HCT116 (cell line): ENCODE measurements at regions not wholly inside any gene's neighbourhood (a gene's known extent, or its start where the extent isn't known, plus 50 kb on each side); places are given as distances from the start of the nearest gene placed in this dataset.

Experiments
- ATAC-seq: fragments of 200-7000 bp; cut with Tn5 transposase; 2 replicates; pipeline ENCODE4 v1.9.1; 2020; ENCODE audit warnings: mild to moderate bottlenecking, moderate library complexity
- BruUV-seq: library from RNA; stranded (reverse); fragments of 400-500 nt; replicated peaks from 2 replicates; lab custom pipeline; 2021; lab: Mats Ljungman, UMichigan
- CTCF ChIA-PET: fragments of 300-600 bp; sonication (Branson Sonifier 250); formaldehyde crosslinking; loops from one replicate; lab custom pipeline; 2021; ENCODE audit warnings: antibody characterized with exemption; lab: Charles Lee
- POLR2A ChIA-PET: fragments of 300-600, 350-600 bp; sonication (Branson Sonifier 250); formaldehyde crosslinking; loops from one replicate; lab custom pipeline; 2021; ENCODE audit warnings: antibody characterized with exemption; lab: Charles Lee
- RAD21 ChIA-PET, 2 experiments: fragments of 300-600 bp; sonication (Branson Sonifier 250); formaldehyde crosslinking; loops; one replicate each; lab custom pipeline; 2023; ENCODE audit warnings: low total read pairs in 2 of 2; ENCODE audit not compliant: uncharacterized antibody in 2 of 2, unreplicated experiment in 2 of 2, low non-redundant PET in 1 of 2; lab: Charles Lee
- DNase-seq: peaks from one replicate; pipeline ENCODE4 v3.0.0-alpha.2; 2010; ENCODE audit warnings: low read depth, low spot score
- H2AFZ ChIP-seq: fragments of 200-600 bp; shearing (Covaris generic), sonication (generic); 2 replicates; pipeline ENCODE4 v1.6.1; 2017; ENCODE audit warnings: low read depth, mixed run types, mixed read lengths, antibody characterized with exemption, low read length; ENCODE audit not compliant: poor library complexity, severe bottlenecking
- H3K27ac ChIP-seq: 2 replicates; pipeline ENCODE4 v1.5.1; 2012; ENCODE audit warnings: low read depth, low read length
- H3K27me3 ChIP-seq: fragments of 200-600 bp; sonication (generic); 2 replicates; pipeline ENCODE4 v1.6.1; 2016; ENCODE audit warnings: mixed run types, low read length, mixed read lengths; ENCODE audit not compliant: insufficient read depth
- H3K36me3 ChIP-seq, 2 experiments: fragments of 200-500 bp in 1 of 2; fragments of 200-600 bp in 1 of 2; sonication (Bioruptor generic) in 1 of 2; sonication (generic) in 1 of 2; 2 replicates each; pipeline versions ENCODE4 v1.5.1 to v1.6.1; 2014 to 2016; ENCODE audit warnings: low read length in 2 of 2, inconsistent platforms in 1 of 2, mixed read lengths in 1 of 2, mixed run types in 1 of 2; ENCODE audit not compliant: insufficient read depth in 2 of 2, control insufficient read depth in 1 of 2
- H3K4me1 ChIP-seq, 2 experiments: fragments of 200-600 bp in 1 of 2; sonication (generic) in 1 of 2; 2 replicates each; pipeline versions ENCODE4 v1.5.1 to v1.6.1; 2012 to 2017; ENCODE audit warnings: low read length in 2 of 2, inconsistent platforms in 1 of 2, mild to moderate bottlenecking in 1 of 2, mixed read lengths in 1 of 2, mixed run types in 1 of 2, moderate library complexity in 1 of 2; ENCODE audit not compliant: insufficient read depth in 2 of 2, control insufficient read depth in 1 of 2
- H3K4me2 ChIP-seq: fragments of 200-600 bp; sonication (generic); 2 replicates; pipeline ENCODE4 v1.6.1; 2017; ENCODE audit warnings: mixed run types, low read length, mixed read lengths
- H3K4me3 ChIP-seq, 2 experiments: fragments of 200-600 bp in 1 of 2; sonication (generic) in 1 of 2; replicated peaks in 1 of 2; 2 replicates each; pipeline ENCODE4 v1.5.1; 2011 to 2016; ENCODE audit warnings: low read length in 2 of 2, control low read depth in 1 of 2, low read depth in 1 of 2, mild to moderate bottlenecking in 1 of 2, mixed read lengths in 1 of 2, mixed run types in 1 of 2
- H3K79me2 ChIP-seq: fragments of 200-600 bp; sonication (generic); 2 replicates; pipeline ENCODE4 v1.6.1; 2017; ENCODE audit warnings: mild to moderate bottlenecking, mixed run types, low read length, moderate library complexity, mixed read lengths; ENCODE audit not compliant: insufficient read depth
- H3K9ac ChIP-seq: fragments of 200-600 bp; sonication (generic); 2 replicates; pipeline ENCODE4 v1.6.1; 2016; ENCODE audit warnings: low read length, mixed read lengths
- H3K9me2 ChIP-seq: fragments of 200-600 bp; sonication (generic), shearing (Covaris generic); 2 replicates; pipeline ENCODE4 v1.6.1; 2017; ENCODE audit warnings: mixed run types, mild to moderate bottlenecking, moderate library complexity; ENCODE audit not compliant: insufficient read depth
- H3K9me3 ChIP-seq, 2 experiments: fragments of 200-500 bp in 1 of 2; fragments of 200-600 bp in 1 of 2; sonication (Bioruptor generic) in 1 of 2; sonication (generic) in 1 of 2; 2 replicates each; pipeline ENCODE4 v1.6.1; 2014 to 2017; ENCODE audit warnings: low read length in 2 of 2, mixed read lengths in 2 of 2, inconsistent platforms in 1 of 2, low read depth in 1 of 2, mild to moderate bottlenecking in 1 of 2, mixed run types in 1 of 2, moderate library complexity in 1 of 2; ENCODE audit not compliant: control insufficient read depth in 1 of 2, insufficient read depth in 1 of 2
- H4K20me1 ChIP-seq: fragments of 200-600 bp; sonication (generic), shearing (Covaris generic); 2 replicates; pipeline ENCODE4 v1.6.1; 2017; ENCODE audit warnings: mixed run types, mild to moderate bottlenecking, moderate library complexity; ENCODE audit not compliant: insufficient read depth
- ATF3 ChIP-seq: IDR thresholded peaks from 2 replicates; pipeline ENCODE4 v1.6.1; 2012
- CBX3 ChIP-seq: IDR thresholded peaks from 2 replicates; pipeline ENCODE4 v1.6.1; 2012; ENCODE audit warnings: low read depth
- CEBPB ChIP-seq: IDR thresholded peaks from 2 replicates; pipeline ENCODE4 v1.6.1; 2012; ENCODE audit warnings: low read depth
- EGR1 ChIP-seq: IDR thresholded peaks from 2 replicates; pipeline ENCODE4 v1.6.1; 2012; ENCODE audit warnings: low read depth
- ELF1 ChIP-seq: IDR thresholded peaks from 2 replicates; pipeline ENCODE4 v1.6.1; 2012; ENCODE audit warnings: low read depth, borderline replicate concordance
- EZH2 ChIP-seq: fragments of 200-600 bp; sonication (generic); IDR thresholded peaks from 2 replicates; pipeline ENCODE4 v1.6.1; 2017; ENCODE audit warnings: antibody characterized with exemption, mixed run types
- EZH2phosphoT487 ChIP-seq: fragments of 200-600 bp; IDR thresholded peaks from 2 replicates; pipeline ENCODE4 v1.6.1; 2018; ENCODE audit warnings: antibody characterized with exemption, borderline replicate concordance
- FOSL1 ChIP-seq: IDR thresholded peaks from 2 replicates; pipeline ENCODE4 v1.6.1; 2012; ENCODE audit warnings: low read depth
- JUND ChIP-seq: IDR thresholded peaks from 2 replicates; pipeline ENCODE4 v1.6.1; 2012
- MAX ChIP-seq: IDR thresholded peaks from 2 replicates; pipeline ENCODE4 v1.6.1; 2012
- POLR2A ChIP-seq: IDR thresholded peaks from 2 replicates; pipeline ENCODE4 v1.7.0; 2011; ENCODE audit warnings: borderline replicate concordance; ENCODE audit not compliant: insufficient read depth, insufficient read length; ENCODE audit errors: extremely low read depth
- POLR2AphosphoS5 ChIP-seq: IDR thresholded peaks from 2 replicates; pipeline ENCODE4 v1.6.1; 2011; ENCODE audit warnings: mild to moderate bottlenecking, low read depth, low read length, moderate library complexity
- RAD21 ChIP-seq: IDR thresholded peaks from 2 replicates; pipeline ENCODE4 v1.6.1; 2012; ENCODE audit warnings: low read depth, mild to moderate bottlenecking
- SIN3A ChIP-seq: IDR thresholded peaks from 2 replicates; pipeline ENCODE4 v1.6.1; 2012; ENCODE audit warnings: low read depth
- SP1 ChIP-seq: IDR thresholded peaks from 2 replicates; pipeline ENCODE4 v1.6.1; 2012; ENCODE audit warnings: low read depth
- SRF ChIP-seq: IDR thresholded peaks from 2 replicates; pipeline ENCODE4 v1.6.1; 2012; ENCODE audit warnings: low read depth
- TCF7L2 ChIP-seq: IDR thresholded peaks from 2 replicates; pipeline ENCODE4 v1.7.0; 2011; ENCODE audit warnings: borderline replicate concordance, inconsistent platforms; ENCODE audit not compliant: insufficient read depth, insufficient read length; ENCODE audit errors: extremely low read depth
- YY1 ChIP-seq: IDR thresholded peaks from 2 replicates; pipeline ENCODE4 v1.6.1; 2011; ENCODE audit warnings: low read length, low read depth, moderate library complexity, mild to moderate bottlenecking; ENCODE audit not compliant: insufficient replicate concordance; ENCODE audit errors: extremely low read depth
- ZBTB33 ChIP-seq: IDR thresholded peaks from 2 replicates; pipeline ENCODE4 v1.6.1; 2011; ENCODE audit warnings: mild to moderate bottlenecking, low read length, moderate library complexity; ENCODE audit not compliant: insufficient replicate concordance; ENCODE audit errors: extremely low read depth
- ZFX ChIP-seq: fragments of 450-650 bp; IDR thresholded peaks from 2 replicates; pipeline ENCODE4 v1.6.1; 2017
- ZNF274 ChIP-seq: fragments of 200-500 bp; sonication (Bioruptor generic); IDR thresholded peaks from 2 replicates; pipeline ENCODE4 v1.6.1; 2014; ENCODE audit warnings: mild to moderate bottlenecking, low read depth, low read length, inconsistent platforms
- intact Hi-C: fragments of 100-400 bp; cut with micrococcal nuclease; formaldehyde crosslinking; loops from 2 replicates; pipeline ENCODE4 v1.10.0; 2022

GRCh38 chr1:213474054-213474453 lies 423.0 kb downstream of the RPS6KC1 start (continued):
- TF ChIP-seq TCF7L2 (no peak), SIN3A (no peak), ZNF274 (no peak), SRF (no peak), FOSL1 (no peak)

- no peak overlapping the region for H2AFZ ChIP-seq
- no peaks in the 10 kb centered on the region for H4K20me1 ChIP-seq
- H3K4me1 ChIP-seq, result no peaks in the 10 kb centered on the region
- H3K36me3 ChIP-seq, result no peaks in the 10 kb centered on the region
- peaks cover 11% of the 10 kb centered on the region; the same call in 1 of the 2 replicates for H3K27me3 ChIP-seq
- no peak overlapping the region for H3K4me3 ChIP-seq
- intact Hi-C loops, result no loop called here
- DNase-seq (no peak), ATAC-seq (no peak)
- ChIA-PET POLR2A (no interaction called here), CTCF (no interaction called here), RAD21 (no interaction called here)
- H3K4me2 ChIP-seq, result no peak overlapping the region
- H3K27ac ChIP-seq, result no peak overlapping the region
- no peaks in the 10 kb centered on the region for H3K79me2 ChIP-seq
- no peak overlapping the region for H3K9ac ChIP-seq
- no TSS peak for BruUV-seq
- H3K9me2 ChIP-seq, result no peaks in the 10 kb centered on the region
- no peaks in the 10 kb centered on the region for H3K9me3 ChIP-seq
- TF ChIP-seq RAD21 (no peak), YY1 (no peak), ELF1 (no peak), MAX (no peak), SP1 (no peak), FOSL1 (no peak), ZFX (no peak), SRF (no peak), EGR1 (no peak), POLR2AphosphoS5 (no peak), CBX3 (no peak), ZBTB33 (no peak), ATF3 (no peak), EZH2 (no peak), TCF7L2 (no peak), JUND (no peak), EZH2phosphoT487 (no peak), CEBPB (no peak), POLR2A (no peak), ZNF274 (no peak)
Measured at GRCh38 chr1:213481395-213481794, 430.4 kb downstream of the RPS6KC1 start.
